Vagina (tissue), 2 donors: ENCODE measurements at regions not wholly inside any gene's neighbourhood (a gene's known extent, or its start where the extent isn't known, plus 50 kb on each side); places are given as distances from the start of the nearest gene placed in this dataset.
"Not testable (repeated sequence)": the region's sequence is repeated elsewhere in the genome, so short reads cannot be mapped to it uniquely, and the experiment has no call there.

Source experiments
- DNase-seq, 2 donors: peaks; one replicate each; pipeline ENCODE4 v3.0.0-alpha.2; 2017; ENCODE audit errors: extremely low spot score in 2 of 2
- H3K27ac ChIP-seq: fragments of 200-600 bp; sonication (generic); one replicate; pipeline ENCODE4 v1.5.1; 2019
- H3K27me3 ChIP-seq: fragments of 200-600 bp; sonication (generic); one replicate; pipeline ENCODE4 v1.5.1; 2019
- H3K36me3 ChIP-seq, 2 donors: fragments of 200-600 bp; sonication (generic); one replicate each; pipeline ENCODE4 v1.5.1; 2017 to 2019
- H3K4me1 ChIP-seq: fragments of 200-600 bp; sonication (generic); one replicate; pipeline ENCODE4 v1.5.1; 2019
- H3K4me3 ChIP-seq, 2 donors: fragments of 200-600 bp; sonication (generic); 1 replicate in 1 of 2; 2 replicates in 1 of 2; pipeline ENCODE4 v1.5.1; 2016 to 2019
- H3K9me3 ChIP-seq: fragments of 200-600 bp; sonication (generic); one replicate; pipeline ENCODE4 v1.5.1; 2019
- POLR2A ChIP-seq, 2 donors: fragments of 450-650 bp; IDR thresholded peaks; one replicate each; pipeline ENCODE4 v1.6.1; 2017; ENCODE audit warnings: antibody characterized with exemption in 2 of 2, mild to moderate bottlenecking in 2 of 2, moderate library complexity in 2 of 2
- POLR2AphosphoS5 ChIP-seq, 2 donors: sonication (generic); formaldehyde crosslinking; IDR thresholded peaks; one replicate each; pipeline ENCODE4 v1.9.0; 2017; ENCODE audit warnings: antibody characterized with exemption in 2 of 2, mild to moderate bottlenecking in 2 of 2, low read depth in 1 of 2; ENCODE audit not compliant: insufficient read depth in 1 of 2
- intact Hi-C: fragments of 100-400 bp; cut with DNase I; formaldehyde crosslinking; loops from one replicate; pipeline ENCODE4 v1.15.1; 2023
- TF ChIP-seq, protein P1 (sequence below), 3 experiments: fragments of 450-650 bp in 2 of 3; fragments of 200-600 bp in 1 of 3; sonication (generic) in 1 of 3; IDR thresholded peaks; one replicate each; pipeline ENCODE4 v1.5.1; 2017 to 2019; ENCODE audit warnings: antibody characterized with exemption in 3 of 3, mild to moderate bottlenecking in 2 of 3, moderate library complexity in 2 of 3

DNA sequence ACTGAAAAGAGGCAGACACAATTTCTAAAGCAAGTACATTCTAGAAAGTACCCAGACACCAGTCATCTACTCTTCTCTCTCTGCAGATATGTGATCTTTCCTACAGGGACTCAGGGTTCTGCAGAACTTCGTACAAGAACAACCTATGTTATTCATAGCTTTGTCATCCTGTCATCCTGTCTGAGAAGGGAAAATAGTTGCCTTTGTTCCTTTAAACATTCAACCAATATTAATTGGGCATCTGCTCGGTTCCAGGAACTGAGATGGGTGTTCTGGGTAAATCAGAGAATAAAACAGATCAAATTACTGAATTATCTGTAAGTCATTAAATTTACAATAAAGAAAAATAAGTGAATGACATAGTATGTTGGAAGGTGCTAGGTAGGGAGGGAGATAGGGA lies 504.9 kb downstream of the MATN1 start:
- Histone ChIP-seq H3K27me3 (no peaks in the 10 kb centered on the region), H3K4me3 (no peak overlapping the region), H3K4me1 (no peaks in the 10 kb centered on the region), H3K36me3 (no peaks in the 10 kb centered on the region), H3K9me3 (no peaks in the 10 kb centered on the region), H3K27ac (no peak overlapping the region)
- DNase-seq, result no peak
- TF ChIP-seq POLR2AphosphoS5 (IDR thresholded peaks at IDR 0.05; ENCODE audit: insufficient read depth in 1 of 2, low read depth in 1 of 2) (no peak), POLR2A (IDR thresholded peaks at IDR 0.05) (no peak)
- TF ChIP-seq, protein P1, sequence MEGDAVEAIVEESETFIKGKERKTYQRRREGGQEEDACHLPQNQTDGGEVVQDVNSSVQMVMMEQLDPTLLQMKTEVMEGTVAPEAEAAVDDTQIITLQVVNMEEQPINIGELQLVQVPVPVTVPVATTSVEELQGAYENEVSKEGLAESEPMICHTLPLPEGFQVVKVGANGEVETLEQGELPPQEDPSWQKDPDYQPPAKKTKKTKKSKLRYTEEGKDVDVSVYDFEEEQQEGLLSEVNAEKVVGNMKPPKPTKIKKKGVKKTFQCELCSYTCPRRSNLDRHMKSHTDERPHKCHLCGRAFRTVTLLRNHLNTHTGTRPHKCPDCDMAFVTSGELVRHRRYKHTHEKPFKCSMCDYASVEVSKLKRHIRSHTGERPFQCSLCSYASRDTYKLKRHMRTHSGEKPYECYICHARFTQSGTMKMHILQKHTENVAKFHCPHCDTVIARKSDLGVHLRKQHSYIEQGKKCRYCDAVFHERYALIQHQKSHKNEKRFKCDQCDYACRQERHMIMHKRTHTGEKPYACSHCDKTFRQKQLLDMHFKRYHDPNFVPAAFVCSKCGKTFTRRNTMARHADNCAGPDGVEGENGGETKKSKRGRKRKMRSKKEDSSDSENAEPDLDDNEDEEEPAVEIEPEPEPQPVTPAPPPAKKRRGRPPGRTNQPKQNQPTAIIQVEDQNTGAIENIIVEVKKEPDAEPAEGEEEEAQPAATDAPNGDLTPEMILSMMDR (IDR thresholded peaks at IDR 0.05), result no peak
- intact Hi-C loops, result no loop called here

DNA sequence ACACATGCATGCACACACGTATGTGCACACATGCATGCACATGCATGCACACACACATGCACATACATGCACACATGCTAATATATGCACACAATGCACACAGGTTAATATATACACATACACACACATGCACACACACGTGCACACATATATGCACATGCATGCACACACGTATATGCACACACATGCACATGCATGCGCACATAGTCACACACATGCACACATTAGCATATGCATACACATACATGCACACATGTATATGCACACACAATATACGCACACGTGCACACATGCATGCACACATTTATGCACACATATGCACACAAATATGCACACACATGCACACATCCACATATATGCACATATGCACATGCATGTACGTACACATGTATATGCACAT lies 506.8 kb downstream of the MATN1 start:
- Histone ChIP-seq H3K36me3 (no peaks in the 10 kb centered on the region), H3K27me3 (no peaks in the 10 kb centered on the region), H3K4me3 (no peak overlapping the region), H3K9me3 (no peaks in the 10 kb centered on the region), H3K27ac (no peak overlapping the region), H3K4me1 (no peaks in the 10 kb centered on the region)
- TF ChIP-seq, protein P1 (IDR thresholded peaks at IDR 0.05), result no peak
- no peak for TF ChIP-seq POLR2A (IDR thresholded peaks at IDR 0.05)
- no peak for TF ChIP-seq POLR2AphosphoS5 (IDR thresholded peaks at IDR 0.05; ENCODE audit: insufficient read depth in 1 of 2, low read depth in 1 of 2)
- no peak for DNase-seq
- intact Hi-C loops, result no loop called here

DNA sequence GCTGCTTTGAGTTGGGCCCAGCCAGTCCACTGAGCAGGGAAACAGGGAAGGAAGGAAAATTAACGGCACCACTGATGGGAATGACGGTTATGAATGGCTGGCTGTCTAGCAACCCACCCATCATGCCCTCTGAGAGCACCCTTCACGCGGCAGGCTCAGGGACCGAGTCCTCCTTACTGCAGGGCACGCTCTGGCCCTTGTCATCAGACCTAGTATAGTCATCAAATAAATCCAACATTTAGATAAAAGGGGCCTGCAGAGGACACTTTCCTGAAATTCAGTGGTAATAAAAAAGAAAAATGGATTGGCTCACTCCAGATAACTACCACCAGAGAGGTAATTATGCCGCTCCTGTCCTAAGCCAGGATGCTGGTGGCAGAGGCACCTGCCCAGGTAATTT lies 509.4 kb downstream of the MATN1 start:
- intact Hi-C loops, result loop anchor here (5.0 kb wide), 1 partner anchor 1612 kb away; no protein-coding TSS in a partner anchor
- no peak for DNase-seq
- TF ChIP-seq, protein P1 (IDR thresholded peaks at IDR 0.05), result no peak
- TF ChIP-seq POLR2AphosphoS5 (IDR thresholded peaks at IDR 0.05; ENCODE audit: insufficient read depth in 1 of 2, low read depth in 1 of 2), result no peak
- TF ChIP-seq POLR2A (IDR thresholded peaks at IDR 0.05), result no peak

DNA sequence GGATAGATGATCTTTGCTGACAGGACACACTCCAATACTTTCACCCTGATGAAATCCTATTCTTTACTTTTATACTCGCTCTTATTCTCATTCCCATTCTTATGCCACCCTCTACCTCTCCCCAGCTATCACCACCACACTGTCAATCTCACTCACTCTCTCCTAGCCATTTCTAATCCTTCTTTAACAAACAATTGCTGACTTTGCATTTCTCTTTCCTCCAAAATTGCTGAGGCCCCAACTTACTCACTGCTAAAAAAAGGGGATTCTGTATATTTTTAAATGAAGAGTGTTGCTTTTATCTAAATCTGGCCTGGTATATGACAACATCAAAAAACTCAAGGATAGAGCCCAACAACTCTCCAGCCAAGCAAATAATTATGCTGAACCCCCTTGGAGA lies 515.4 kb downstream of the MATN1 start:
- DNase-seq, H3K9me3 ChIP-seq, intact Hi-C loops, H3K27ac ChIP-seq, H3K27me3 ChIP-seq, H3K4me1 ChIP-seq, H3K36me3 ChIP-seq, H3K4me3 ChIP-seq: not testable (repeated sequence)

More for the DNA sequence above, 509.4 kb downstream of the MATN1 start:
- Histone ChIP-seq H3K27ac (no peak overlapping the region), H3K4me1 (no peaks in the 10 kb centered on the region), H3K9me3 (no peaks in the 10 kb centered on the region), H3K27me3 (no peaks in the 10 kb centered on the region), H3K4me3 (no peak overlapping the region), H3K36me3 (no peaks in the 10 kb centered on the region)

DNA sequence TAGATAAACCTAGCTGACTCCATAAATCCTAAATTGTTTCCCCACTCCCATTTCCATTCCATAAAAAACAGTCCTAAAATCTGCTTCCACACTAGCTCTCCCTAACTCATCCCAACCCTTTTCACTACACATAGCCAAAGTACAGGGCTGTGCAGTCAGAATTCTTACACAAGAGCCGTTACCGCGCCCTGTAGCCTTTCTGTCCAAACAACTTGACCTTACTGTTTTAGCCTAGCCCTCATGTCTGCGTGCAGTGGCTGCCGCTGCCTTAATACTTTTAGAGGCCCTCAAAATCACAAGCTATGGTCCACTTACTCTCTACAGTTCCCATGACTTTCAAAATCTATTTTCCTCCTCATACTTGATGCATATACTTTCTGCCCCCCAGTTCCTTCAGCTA lies 516.8 kb downstream of the MATN1 start:
- H3K4me1 ChIP-seq, intact Hi-C loops, H3K36me3 ChIP-seq, H3K27ac ChIP-seq, H3K27me3 ChIP-seq, H3K9me3 ChIP-seq, H3K4me3 ChIP-seq, DNase-seq: not testable (repeated sequence)

DNA sequence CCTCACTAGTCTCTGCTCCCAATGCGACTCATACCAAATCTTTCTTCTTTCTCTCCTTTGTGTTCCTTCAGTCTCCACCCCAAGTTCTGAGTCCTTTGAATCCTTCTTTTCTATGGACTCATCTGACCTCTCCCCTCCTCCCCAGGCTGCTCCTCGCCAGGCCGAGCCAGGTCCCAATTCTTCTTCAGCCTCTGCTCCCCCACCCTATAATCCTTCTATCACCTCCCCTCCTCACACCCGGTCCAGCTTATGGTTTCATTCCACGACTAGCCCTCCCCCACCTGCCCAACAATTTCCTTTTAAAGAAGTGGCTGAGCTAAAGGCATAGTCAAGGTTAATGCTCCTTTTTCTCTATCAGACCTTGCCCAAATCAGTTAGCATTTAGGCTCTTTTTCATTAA lies 518.5 kb downstream of the MATN1 start:
- intact Hi-C loops, H3K27me3 ChIP-seq, DNase-seq, H3K27ac ChIP-seq, H3K4me1 ChIP-seq, H3K4me3 ChIP-seq, H3K9me3 ChIP-seq, H3K36me3 ChIP-seq: not testable (repeated sequence)

DNA sequence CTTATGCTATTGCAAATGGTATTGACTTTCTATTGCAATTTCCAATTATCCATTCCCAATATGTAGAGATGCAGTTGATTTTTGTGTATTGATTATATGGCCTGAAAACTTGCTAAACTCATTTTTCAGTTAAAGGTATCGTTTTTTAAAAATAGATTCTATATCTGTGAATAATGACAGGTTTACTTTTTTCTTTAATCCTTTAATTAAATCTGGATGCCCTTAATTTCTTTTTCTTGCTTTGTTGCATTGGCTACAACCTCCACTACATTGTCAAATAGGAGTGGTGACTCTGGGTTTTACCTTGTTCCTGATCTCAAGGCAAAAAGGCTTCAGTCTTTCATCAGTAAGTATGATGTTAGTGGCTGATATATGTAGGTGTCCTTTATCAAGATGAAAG lies 522.4 kb downstream of the MATN1 start:
- Histone ChIP-seq H3K27ac (no peak overlapping the region), H3K27me3 (no peaks in the 10 kb centered on the region), H3K4me1 (peaks cover 13% of the 10 kb centered on the region), H3K36me3 (no peaks in the 10 kb centered on the region), H3K4me3 (no peak overlapping the region), H3K9me3 (no peaks in the 10 kb centered on the region)
- intact Hi-C loops, result no loop called here
- DNase-seq, result no peak
- TF ChIP-seq, protein P1 (IDR thresholded peaks at IDR 0.05), result no peak
- TF ChIP-seq POLR2A (IDR thresholded peaks at IDR 0.05) (no peak), POLR2AphosphoS5 (IDR thresholded peaks at IDR 0.05; ENCODE audit: insufficient read depth in 1 of 2, low read depth in 1 of 2) (no peak)
